ENCODE measurements at regions not wholly inside any gene's neighbourhood (a gene's known extent, or its start where the extent isn't known, plus 50 kb on each side); places are given as distances from the start of the nearest gene placed in this dataset.

DNA sequence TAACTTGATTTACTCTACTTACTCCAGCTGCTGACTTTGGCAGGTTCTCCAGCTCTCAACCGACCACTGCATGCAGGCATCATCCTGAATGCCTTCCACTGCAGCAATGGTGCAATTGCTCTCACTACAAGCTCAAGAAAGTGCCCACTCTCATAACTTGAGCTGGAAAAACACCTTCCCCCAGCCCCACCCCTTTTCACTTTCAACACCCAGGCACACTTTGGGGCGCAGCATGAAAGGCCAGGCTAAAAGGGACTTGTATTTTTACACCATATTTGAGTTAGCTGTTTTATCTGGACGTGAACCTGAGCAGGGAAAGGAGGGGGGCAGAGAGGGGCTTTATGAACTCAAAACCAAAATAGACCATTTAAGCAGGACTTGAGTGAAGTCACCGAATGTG, 274.5 kb downstream of the RAB28 start:
- TF ChIP-seq, protein P1, sequence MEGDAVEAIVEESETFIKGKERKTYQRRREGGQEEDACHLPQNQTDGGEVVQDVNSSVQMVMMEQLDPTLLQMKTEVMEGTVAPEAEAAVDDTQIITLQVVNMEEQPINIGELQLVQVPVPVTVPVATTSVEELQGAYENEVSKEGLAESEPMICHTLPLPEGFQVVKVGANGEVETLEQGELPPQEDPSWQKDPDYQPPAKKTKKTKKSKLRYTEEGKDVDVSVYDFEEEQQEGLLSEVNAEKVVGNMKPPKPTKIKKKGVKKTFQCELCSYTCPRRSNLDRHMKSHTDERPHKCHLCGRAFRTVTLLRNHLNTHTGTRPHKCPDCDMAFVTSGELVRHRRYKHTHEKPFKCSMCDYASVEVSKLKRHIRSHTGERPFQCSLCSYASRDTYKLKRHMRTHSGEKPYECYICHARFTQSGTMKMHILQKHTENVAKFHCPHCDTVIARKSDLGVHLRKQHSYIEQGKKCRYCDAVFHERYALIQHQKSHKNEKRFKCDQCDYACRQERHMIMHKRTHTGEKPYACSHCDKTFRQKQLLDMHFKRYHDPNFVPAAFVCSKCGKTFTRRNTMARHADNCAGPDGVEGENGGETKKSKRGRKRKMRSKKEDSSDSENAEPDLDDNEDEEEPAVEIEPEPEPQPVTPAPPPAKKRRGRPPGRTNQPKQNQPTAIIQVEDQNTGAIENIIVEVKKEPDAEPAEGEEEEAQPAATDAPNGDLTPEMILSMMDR (IDR thresholded peaks at IDR 0.05), result no peak
- TF ChIP-seq POLR2A (IDR thresholded peaks at IDR 0.05), result no peak

All from heart left ventricle (tissue), 13 donors.